Fibroblast of the conjunctiva (primary cell): ENCODE measurements at regions not wholly inside any gene's neighbourhood (a gene's known extent, or its start where the extent isn't known, plus 50 kb on each side); places are given as distances from the start of the nearest gene placed in this dataset.

Experiments used
- DNase-seq: peaks from one replicate; pipeline ENCODE4 v3.0.0-alpha.2; 2010; ENCODE audit warnings: low read depth

DNA sequence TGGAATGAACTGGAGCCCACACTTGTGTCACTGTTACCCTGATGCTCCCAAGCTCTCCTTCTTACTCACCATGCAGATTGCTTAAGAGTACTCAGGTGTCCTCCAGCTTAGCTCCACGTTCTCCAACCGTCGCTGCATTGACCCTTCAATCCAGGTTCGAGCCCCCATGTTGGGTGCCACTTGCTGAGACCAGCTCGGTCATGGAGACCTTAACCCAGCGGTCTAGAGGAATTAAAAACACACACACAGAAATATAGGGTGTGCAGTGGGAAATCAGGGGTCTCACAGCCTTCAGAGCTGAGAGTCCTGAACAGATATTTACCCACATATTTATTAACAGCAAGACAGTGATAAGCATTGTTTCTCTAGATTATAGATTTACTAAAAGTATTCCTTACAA lies 229.1 kb upstream of the APCDD1 start:
- no peak for DNase-seq

DNA sequence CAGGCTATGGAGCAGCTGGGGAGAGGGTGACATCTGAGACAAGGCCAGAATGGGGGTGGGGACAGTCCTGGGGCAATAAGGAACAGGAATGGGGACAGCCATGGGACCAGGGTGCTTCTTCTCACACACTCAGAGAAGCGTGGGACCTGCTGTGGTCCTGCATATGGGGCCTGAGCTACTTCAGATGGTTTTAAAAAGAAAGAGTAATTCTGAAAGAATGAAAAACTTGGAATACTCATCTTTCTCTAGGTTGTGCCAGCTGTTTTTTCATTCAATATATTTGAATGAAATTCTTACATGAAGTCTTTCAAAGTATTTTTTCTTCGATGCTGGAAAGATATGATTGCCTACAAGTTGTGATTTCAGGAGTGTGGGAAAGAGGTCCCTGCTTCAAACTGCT lies 227.5 kb upstream of the APCDD1 start:
- no peak for DNase-seq

GRCh38 chr18:10228326-10228725 lies 226.1 kb upstream of the APCDD1 start:
- DNase-seq: no peak

- DNase-seq: no peak
Measured at GRCh38 chr18:10229458-10229857, 225.0 kb upstream of the APCDD1 start.

GRCh38 chr18:10230072-10230471 lies 224.4 kb upstream of the APCDD1 start:
- DNase-seq: peak; percentile 55

DNA sequence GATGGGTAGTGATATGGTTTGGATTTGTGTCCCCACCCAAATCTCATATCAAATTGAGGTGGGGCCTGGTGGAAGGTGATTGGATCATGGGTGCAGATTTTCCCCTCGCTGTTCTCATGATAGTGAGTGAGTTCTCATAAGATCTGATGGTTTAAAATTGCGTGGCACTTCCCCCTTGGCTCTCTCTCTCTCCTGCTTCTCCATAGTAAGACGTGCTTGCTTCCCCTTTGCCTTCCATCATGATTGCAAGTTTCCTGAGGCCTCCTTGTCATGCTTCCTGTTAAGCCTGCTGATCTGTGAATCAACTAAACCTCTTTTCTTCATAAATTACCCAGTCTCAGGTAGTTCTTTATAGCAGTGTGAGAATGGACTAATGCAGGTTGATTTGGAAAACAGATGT lies 223.2 kb upstream of the APCDD1 start:
- DNase-seq: no peak

DNA sequence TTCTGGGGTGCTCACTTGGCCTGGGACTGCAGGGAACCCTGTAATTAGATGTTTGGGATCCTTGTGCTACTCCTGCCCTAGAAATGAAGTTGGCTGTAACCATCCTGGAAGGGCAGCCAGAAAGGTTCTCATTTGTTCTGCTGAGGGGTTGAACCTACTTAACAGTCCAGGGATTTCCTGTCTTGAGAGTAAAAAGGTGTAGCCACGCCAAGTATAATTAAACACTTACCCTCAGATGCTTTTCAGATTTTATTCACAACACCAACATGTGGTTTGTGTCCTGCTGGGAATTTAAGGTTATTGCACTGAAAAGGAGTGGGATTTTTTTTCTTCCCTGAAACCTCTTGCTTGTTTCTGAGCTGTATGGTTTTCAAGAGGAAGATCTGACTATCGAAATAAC lies 222.4 kb upstream of the APCDD1 start:
- no peak for DNase-seq

GRCh38 chr18:10233082-10233875 lies 221.2 kb upstream of the APCDD1 start:
- no peak for DNase-seq

DNA sequence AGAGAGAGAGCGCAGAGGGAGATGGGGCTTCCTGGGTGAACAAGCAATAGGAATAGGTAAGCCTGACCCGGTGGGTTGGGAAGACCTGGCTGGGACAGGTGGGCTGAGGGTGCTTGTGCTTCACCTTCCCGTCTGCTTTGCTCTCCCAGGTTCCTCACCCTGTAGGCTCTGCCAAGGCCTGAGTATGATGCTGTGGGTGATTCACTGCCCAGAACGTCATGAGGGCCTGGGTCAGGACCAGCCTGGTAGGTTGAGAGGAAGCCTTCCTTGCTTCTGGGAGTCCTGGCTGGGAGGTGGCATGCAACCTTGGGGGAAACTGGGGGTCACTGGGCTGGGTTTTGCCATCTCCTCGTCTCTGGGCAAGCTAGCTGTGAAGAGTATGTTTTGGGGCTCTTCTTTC lies 220.2 kb upstream of the APCDD1 start:
- no peak for DNase-seq

- DNase-seq: peak; percentile 72
Measured at GRCh38 chr18:10234912-10235660, 219.3 kb upstream of the APCDD1 start.

DNA sequence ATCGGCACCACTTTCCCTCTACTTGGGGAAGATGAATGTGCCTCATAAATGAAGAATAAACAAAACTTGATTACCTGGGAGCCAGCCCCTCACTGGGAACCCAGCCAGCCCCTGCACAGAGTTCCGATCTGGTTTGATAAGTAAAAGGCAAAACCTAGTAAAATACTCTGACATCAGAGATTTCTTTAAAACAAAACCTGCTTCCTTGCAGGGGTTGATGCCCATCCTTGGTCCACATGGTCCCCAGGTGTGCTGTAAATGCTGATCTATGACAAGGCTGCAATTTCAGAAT lies 218.8 kb upstream of the APCDD1 start:
- no peak for DNase-seq

GRCh38 chr18:10239103-10239502 lies 215.3 kb upstream of the APCDD1 start:
- peak; percentile 26 for DNase-seq

DNA sequence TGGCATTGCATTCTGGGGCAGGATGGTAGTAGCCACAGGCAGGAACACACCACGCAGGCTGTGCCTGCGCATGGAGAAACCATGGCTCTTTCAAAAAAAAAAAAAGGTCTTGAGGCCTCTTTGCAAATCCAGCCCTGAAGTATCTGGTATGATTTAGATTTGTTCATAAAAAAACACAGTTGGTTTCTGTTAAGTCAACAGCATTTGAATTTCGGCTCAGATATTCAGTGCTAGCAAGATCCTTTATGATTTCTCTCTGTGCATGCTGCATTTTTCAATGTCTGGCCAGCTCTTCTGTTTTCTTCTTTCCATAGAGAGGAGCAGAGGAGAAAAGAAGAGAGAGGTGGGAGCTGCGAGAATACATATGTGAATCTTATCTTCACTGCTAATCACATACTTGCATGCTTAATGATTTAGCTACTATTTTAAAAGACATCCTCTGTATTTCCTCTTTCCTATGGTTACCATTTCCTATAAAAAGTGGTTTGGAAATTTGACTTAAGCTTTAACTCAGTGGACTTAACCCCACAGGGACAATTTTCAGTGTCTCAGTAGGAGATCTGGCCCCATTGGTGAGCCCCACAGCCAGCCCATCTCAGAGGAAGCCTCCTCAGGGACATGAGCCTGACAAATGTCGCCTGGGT lies 214.3 kb upstream of the APCDD1 start:
- no peak for DNase-seq

- no peak for DNase-seq
Measured at GRCh38 chr18:10240973-10241372, 213.5 kb upstream of the APCDD1 start.

DNA sequence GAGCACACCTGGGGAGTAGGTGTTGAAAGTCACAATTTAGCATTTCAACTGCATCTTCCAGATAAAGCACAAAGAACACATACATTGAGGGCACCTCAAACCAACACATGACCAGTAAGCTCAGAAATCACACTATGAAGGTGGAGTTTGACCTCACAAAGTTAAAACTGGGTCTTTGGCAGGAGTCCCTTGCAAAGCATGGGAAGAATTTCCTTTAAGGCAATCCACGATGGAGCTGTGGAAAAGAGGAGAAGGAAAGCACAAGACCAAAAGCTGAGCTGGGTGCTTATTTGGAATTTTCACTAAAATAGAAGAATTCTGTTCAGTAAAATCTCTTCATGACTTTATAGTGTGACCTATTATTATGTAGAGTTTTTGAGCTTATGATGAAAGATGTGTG lies 212.9 kb upstream of the APCDD1 start:
- no peak for DNase-seq

DNA sequence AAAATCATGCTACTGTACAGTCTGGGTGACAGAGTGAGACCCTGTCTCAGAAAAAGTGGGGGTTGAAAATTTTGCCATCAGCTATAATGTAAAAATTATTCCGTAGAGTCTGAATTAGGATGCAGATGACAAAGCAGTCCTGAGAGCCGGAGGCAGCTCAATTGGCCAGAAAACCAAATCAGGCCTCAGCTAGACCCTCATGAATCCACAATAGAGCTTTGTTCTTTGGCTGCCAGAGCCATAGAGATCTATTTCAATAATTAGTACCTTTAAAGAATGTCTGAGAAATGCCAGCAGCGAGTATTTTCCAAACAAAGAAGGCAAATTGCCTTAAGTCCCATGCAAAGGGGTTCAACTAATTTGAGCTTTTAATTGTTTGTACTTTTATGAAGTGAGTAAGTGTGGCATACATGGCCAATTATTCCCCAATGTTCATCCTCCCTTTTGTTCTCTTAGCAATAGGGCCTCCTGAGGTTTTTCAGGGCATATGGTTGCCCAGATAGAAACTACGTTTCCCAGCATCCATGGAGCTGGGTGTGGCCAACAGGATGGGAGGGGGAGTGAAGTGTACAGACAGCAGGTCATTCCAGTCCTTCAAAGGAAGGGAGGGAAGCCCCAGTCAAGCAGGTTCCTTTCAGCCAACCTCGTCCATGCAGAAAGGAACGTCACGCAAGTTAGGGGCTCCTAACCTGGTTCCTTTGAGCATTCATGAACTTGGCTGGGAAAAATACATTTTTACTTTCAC lies 211.3 kb upstream of the APCDD1 start:
- no peak for DNase-seq

DNA sequence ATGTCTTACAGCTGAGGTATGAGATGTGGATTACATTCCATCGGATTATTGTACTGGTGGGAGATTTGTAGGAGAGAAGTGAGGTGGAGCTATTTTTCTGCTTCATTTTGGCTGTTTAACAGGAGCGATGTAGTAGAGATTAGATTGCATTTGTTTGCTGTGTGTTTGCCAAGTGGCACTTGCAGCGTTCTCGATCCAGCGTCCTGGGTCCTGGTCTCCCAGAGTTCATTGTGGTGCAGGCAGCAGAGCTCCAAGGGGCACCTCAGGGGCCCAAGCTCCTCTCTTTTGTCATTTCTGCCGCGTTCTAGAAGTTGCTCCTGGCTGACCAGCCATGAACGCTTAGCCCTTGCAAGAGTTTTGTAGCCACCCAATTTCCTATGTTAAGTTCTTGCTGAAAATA lies 210.1 kb upstream of the APCDD1 start:
- DNase-seq: no peak

- DNase-seq: no peak
Measured at GRCh38 chr18:10245031-10245845, 209.2 kb upstream of the APCDD1 start.

GRCh38 chr18:10245846-10246175 lies 208.6 kb upstream of the APCDD1 start:
- no peak for DNase-seq

- no peak for DNase-seq
Measured at GRCh38 chr18:10247021-10247741, 207.3 kb upstream of the APCDD1 start.

- DNase-seq: no peak
Measured at GRCh38 chr18:10247742-10248082, 206.7 kb upstream of the APCDD1 start.
